ENCODE measurements at regions not wholly inside any gene's neighbourhood (a gene's known extent, or its start where the extent isn't known, plus 50 kb on each side); places are given as distances from the start of the nearest gene placed in this dataset.
"Not testable (repeated sequence)": the region's sequence is repeated elsewhere in the genome, so short reads cannot be mapped to it uniquely, and the experiment has no call there.

GRCh38 chr14:81776531-81776930 lies 242.9 kb upstream of the SEL1L start:
- peaks cover 0 to 2% (median 0%) of the 10 kb centered on the region in 3 donors for H3K27me3 Mint-ChIP-seq (ENCODE audit: low read depth in 3 of 3)
- Histone ChIP-seq H3K9ac (ENCODE audit: insufficient read depth, low read length, poor library complexity, severe bottlenecking) (no peak overlapping the region), H3K79me2 (ENCODE audit: insufficient read depth, low read length) (no peaks in the 10 kb centered on the region), H3K4me3 (replicated peaks in 1 of 3; ENCODE audit: low read depth in 2 of 3, low read length in 3 of 3) (no peak overlapping the region), H3K27ac (ENCODE audit: low read depth in 1 of 2, low read length in 2 of 2) (no peak overlapping the region), H4K20me1 (ENCODE audit: insufficient read depth, low read length) (no peaks in the 10 kb centered on the region), H3K27me3 (ENCODE audit: control insufficient read depth in 2 of 2, insufficient read depth in 2 of 2, low read length in 2 of 2) (no peaks in the 10 kb centered on the region), H3K4me1 (ENCODE audit: control insufficient read depth in 1 of 2, insufficient read depth in 2 of 2, low read length in 2 of 2) (peaks cover 11 to 20% of the 10 kb centered on the region in 2 donors), H3K4me2 (replicated peaks; ENCODE audit: extremely low read depth, low read length, poor library complexity, severe bottlenecking) (no peak overlapping the region), H2AFZ (ENCODE audit: insufficient read depth, low read depth, low read length, poor library complexity, severe bottlenecking) (no peak overlapping the region), H3K9me3 (replicated peaks in 1 of 2; ENCODE audit: control insufficient read depth in 1 of 2, insufficient read depth in 1 of 2, low read length in 2 of 2) (peaks cover 0 to under 1% of the 10 kb centered on the region in 2 donors), H3K36me3 (replicated peaks in 1 of 2; ENCODE audit: control insufficient read depth in 1 of 2, insufficient read depth in 2 of 2, low read length in 2 of 2) (no peaks in the 10 kb centered on the region)
- peaks cover 2 to 20% (median 4%) of the 10 kb centered on the region in 7 donors for H3K9me3 Mint-ChIP-seq
- H3K4me1 Mint-ChIP-seq, result peaks cover 15% of the 10 kb centered on the region
- no peak for DNase-seq
- TF ChIP-seq CTCF (IDR thresholded peaks at IDR 0.05), result no peak
- H3K27ac Mint-ChIP-seq, result no peak overlapping the region
- intact Hi-C loops (cut with micrococcal nuclease), result no loop called here
- no peaks in the 10 kb centered on the region for H3K36me3 Mint-ChIP-seq
- WGBS (ENCODE audit: insufficient coverage), result no CpG with 5 or more reads among the region's 2 CpGs
- H3K4me3 Mint-ChIP-seq, result no peak overlapping the region

- intact Hi-C loops (cut with micrococcal nuclease); DNase-seq; H3K27me3 Mint-ChIP-seq (ENCODE audit: low read depth in 3 of 3); H3K4me1 ChIP-seq (ENCODE audit: control insufficient read depth in 1 of 2, insufficient read depth in 2 of 2, low read length in 2 of 2); H4K20me1 ChIP-seq (ENCODE audit: insufficient read depth, low read length); H2AFZ ChIP-seq (ENCODE audit: insufficient read depth, low read depth, low read length, poor library complexity, severe bottlenecking); H3K9ac ChIP-seq (ENCODE audit: insufficient read depth, low read length, poor library complexity, severe bottlenecking); H3K79me2 ChIP-seq (ENCODE audit: insufficient read depth, low read length); H3K36me3 ChIP-seq (replicated peaks in 1 of 2; ENCODE audit: control insufficient read depth in 1 of 2, insufficient read depth in 2 of 2, low read length in 2 of 2); H3K4me2 ChIP-seq (replicated peaks; ENCODE audit: extremely low read depth, low read length, poor library complexity, severe bottlenecking); H3K27ac Mint-ChIP-seq; H3K27me3 ChIP-seq (ENCODE audit: control insufficient read depth in 2 of 2, insufficient read depth in 2 of 2, low read length in 2 of 2); H3K4me1 Mint-ChIP-seq; H3K9me3 ChIP-seq (replicated peaks in 1 of 2; ENCODE audit: control insufficient read depth in 1 of 2, insufficient read depth in 1 of 2, low read length in 2 of 2); H3K4me3 ChIP-seq (replicated peaks in 1 of 3; ENCODE audit: low read depth in 2 of 3, low read length in 3 of 3); H3K36me3 Mint-ChIP-seq; H3K27ac ChIP-seq (ENCODE audit: low read depth in 1 of 2, low read length in 2 of 2); H3K4me3 Mint-ChIP-seq: not testable (repeated sequence)
- H3K9me3 Mint-ChIP-seq, result peaks cover 3 to 15% (median 4%) of the 10 kb centered on the region in 7 donors
- 88% methylated on average over 7 of the region's 7 CpGs for WGBS (ENCODE audit: insufficient coverage)
These were observed 248.1 kb upstream of the SEL1L start for GRCh38 chr14:81781798-81782197.

Measured in CD14-positive monocyte (primary cell).